ENCODE measurements at regions not wholly inside any gene's neighbourhood (a gene's known extent, or its start where the extent isn't known, plus 50 kb on each side); places are given as distances from the start of the nearest gene placed in this dataset.

- Histone ChIP-seq H3K4me1 (no peaks in the 10 kb centered on the region), H3K36me3 (ENCODE audit: control insufficient read depth, insufficient read depth, low read length) (no peaks in the 10 kb centered on the region), H3K4me3 (ENCODE audit: low read depth, low read length) (no peak overlapping the region), H3K27me3 (replicated peaks; ENCODE audit: control insufficient read depth, insufficient read depth, low read length) (no peaks in the 10 kb centered on the region), H3K9me3 (no peaks in the 10 kb centered on the region)
- Mint-ChIP-seq H3K36me3 (ENCODE audit: insufficient read depth, unreplicated experiment) (no peaks in the 10 kb centered on the region), H3K4me3 (ENCODE audit: unreplicated experiment) (no peak overlapping the region), H3K27ac (ENCODE audit: unreplicated experiment) (no peak overlapping the region), H3K9me3 (ENCODE audit: unreplicated experiment) (no peaks in the 10 kb centered on the region), H3K4me1 (ENCODE audit: low read depth, unreplicated experiment) (no peaks in the 10 kb centered on the region), H3K27me3 (ENCODE audit: insufficient read depth, unreplicated experiment) (no peaks in the 10 kb centered on the region)
- POLR2A ChIA-PET: no interaction called here
- CTCF ChIA-PET: interaction anchor here (0.8 kb wide), 1 partner anchor 18 kb away, joined by 3 read pairs; no protein-coding TSS in a partner anchor
- TF ChIP-seq CTCF (IDR thresholded peaks at IDR 0.05; ENCODE audit: insufficient read depth in 1 of 2, low read depth in 1 of 2, low read length in 1 of 2, severe bottlenecking in 1 of 2, unreplicated experiment in 1 of 2): no peak
- intact Hi-C loops (cut with micrococcal nuclease; ENCODE audit: unreplicated experiment): no loop called here
- no peak for DNase-seq
- BruUV-seq (replicated peaks): no TSS peak
Observed at GRCh38 chr4:35300996-35301774, 943.1 kb downstream of the ARAP2 start.

- Mint-ChIP-seq H3K27me3 (ENCODE audit: insufficient read depth, unreplicated experiment) (no peaks in the 10 kb centered on the region), H3K4me3 (ENCODE audit: unreplicated experiment) (no peak overlapping the region), H3K9me3 (ENCODE audit: unreplicated experiment) (no peaks in the 10 kb centered on the region), H3K27ac (ENCODE audit: unreplicated experiment) (no peak overlapping the region), H3K4me1 (ENCODE audit: low read depth, unreplicated experiment) (no peaks in the 10 kb centered on the region), H3K36me3 (ENCODE audit: insufficient read depth, unreplicated experiment) (no peaks in the 10 kb centered on the region)
- ChIA-PET POLR2A (no interaction called here), CTCF (no interaction called here)
- no TSS peak for BruUV-seq (replicated peaks)
- no peak for DNase-seq
- intact Hi-C loops (cut with micrococcal nuclease; ENCODE audit: unreplicated experiment): no loop called here
- Histone ChIP-seq H3K27me3 (replicated peaks; ENCODE audit: control insufficient read depth, insufficient read depth, low read length) (no peaks in the 10 kb centered on the region), H3K4me3 (ENCODE audit: low read depth, low read length) (no peak overlapping the region), H3K4me1 (no peaks in the 10 kb centered on the region), H3K9me3 (no peaks in the 10 kb centered on the region), H3K36me3 (ENCODE audit: control insufficient read depth, insufficient read depth, low read length) (no peaks in the 10 kb centered on the region)
- no peak for TF ChIP-seq CTCF (IDR thresholded peaks at IDR 0.05; ENCODE audit: insufficient read depth in 1 of 2, low read depth in 1 of 2, low read length in 1 of 2, severe bottlenecking in 1 of 2, unreplicated experiment in 1 of 2)
Observed at GRCh38 chr4:35315419-35315818, 928.9 kb downstream of the ARAP2 start.

- H3K36me3 Mint-ChIP-seq (ENCODE audit: insufficient read depth, unreplicated experiment): no peaks in the 10 kb centered on the region
- no peaks in the 10 kb centered on the region for H3K4me1 ChIP-seq
- DNase-seq: no peak
- H3K4me3 ChIP-seq (ENCODE audit: low read depth, low read length): no peak overlapping the region
- intact Hi-C loops (cut with micrococcal nuclease; ENCODE audit: unreplicated experiment): no loop called here
- H3K27me3 Mint-ChIP-seq (ENCODE audit: insufficient read depth, unreplicated experiment): no peaks in the 10 kb centered on the region
- ChIA-PET CTCF (no interaction called here), POLR2A (no interaction called here)
- no peaks in the 10 kb centered on the region for H3K36me3 ChIP-seq (ENCODE audit: control insufficient read depth, insufficient read depth, low read length)
- H3K4me3 Mint-ChIP-seq (ENCODE audit: unreplicated experiment): no peak overlapping the region
- H3K27me3 ChIP-seq (replicated peaks; ENCODE audit: control insufficient read depth, insufficient read depth, low read length): no peaks in the 10 kb centered on the region
- H3K9me3 ChIP-seq: no peaks in the 10 kb centered on the region
- no peaks in the 10 kb centered on the region for H3K9me3 Mint-ChIP-seq (ENCODE audit: unreplicated experiment)
- BruUV-seq (replicated peaks): no TSS peak
- H3K27ac Mint-ChIP-seq (ENCODE audit: unreplicated experiment): no peak overlapping the region
- H3K4me1 Mint-ChIP-seq (ENCODE audit: low read depth, unreplicated experiment): no peaks in the 10 kb centered on the region
- no peak for TF ChIP-seq CTCF (IDR thresholded peaks at IDR 0.05; ENCODE audit: insufficient read depth in 1 of 2, low read depth in 1 of 2, low read length in 1 of 2, severe bottlenecking in 1 of 2, unreplicated experiment in 1 of 2)
Observed at GRCh38 chr4:35325908-35326453, 918.3 kb downstream of the ARAP2 start.

Data from Caco-2 (cell line).